NCI-H1048 (cell line): ENCODE measurements at regions not wholly inside any gene's neighbourhood (a gene's known extent, or its start where the extent isn't known, plus 50 kb on each side); places are given as distances from the start of the nearest gene placed in this dataset.
A peak's percentile ranks its signal among the peaks of the same experiment; 100 is the strongest.
"Not testable (repeated sequence)": the region's sequence is repeated elsewhere in the genome, so short reads cannot be mapped to it uniquely, and the experiment has no call there.

Source experiments
- DNase-seq: peaks from one replicate; lab custom pipeline; 2025; lab: John Stamatoyannopoulos, UW

GRCh38 chr9:97248252-97248651, 59.2 kb upstream of the CCDC180 start:
- not testable (repeated sequence) for DNase-seq

- DNase-seq = no peak
Measured at GRCh38 chr9:97243606-97244005, 63.9 kb upstream of the CCDC180 start.

- DNase-seq = not testable (repeated sequence)
Measured at GRCh38 chr9:97241430-97241829, 66.0 kb upstream of the CCDC180 start.

GRCh38 chr9:97237951-97238889, 69.2 kb upstream of the CCDC180 start:
- no peak for DNase-seq

- no peak for DNase-seq
Measured at GRCh38 chr9:97237311-97237786, 70.1 kb upstream of the CCDC180 start.

GRCh38 chr9:97233009-97233400, 74.5 kb upstream of the CCDC180 start:
- DNase-seq = not testable (repeated sequence)

GRCh38 chr9:97232060-97233008, 75.1 kb upstream of the CCDC180 start:
- not testable (repeated sequence) for DNase-seq

- not testable (repeated sequence) for DNase-seq
Measured at GRCh38 chr9:97222393-97222792, 85.1 kb upstream of the CCDC180 start.

GRCh38 chr9:97221478-97222355, 85.7 kb upstream of the CCDC180 start:
- DNase-seq = peak; percentile 2

GRCh38 chr9:97220894-97221477, 86.5 kb upstream of the CCDC180 start:
- no peak for DNase-seq

GRCh38 chr9:97220396-97220795, 87.1 kb upstream of the CCDC180 start:
- not testable (repeated sequence) for DNase-seq

- not testable (repeated sequence) for DNase-seq
Measured at GRCh38 chr9:97219443-97220140, 87.9 kb upstream of the CCDC180 start.

GRCh38 chr9:97215127-97215526, 92.3 kb upstream of the CCDC180 start:
- DNase-seq = not testable (repeated sequence)

- not testable (repeated sequence) for DNase-seq
Measured at GRCh38 chr9:97214556-97214955, 92.9 kb upstream of the CCDC180 start.

GRCh38 chr9:97199683-97200082, 107.8 kb upstream of the CCDC180 start:
- not testable (repeated sequence) for DNase-seq

GRCh38 chr9:97193767-97194166, 113.7 kb upstream of the CCDC180 start:
- DNase-seq = not testable (repeated sequence)

- DNase-seq = no peak
Measured at GRCh38 chr9:97188545-97188944, 118.9 kb upstream of the CCDC180 start.

- DNase-seq = not testable (repeated sequence)
Measured at GRCh38 chr9:97187706-97188105, 119.8 kb upstream of the CCDC180 start.

GRCh38 chr9:97186493-97186892, 121.0 kb upstream of the CCDC180 start:
- DNase-seq = no peak

GRCh38 chr9:97182532-97182931, 124.9 kb upstream of the CCDC180 start:
- not testable (repeated sequence) for DNase-seq
